ENCODE measurements at regions not wholly inside any gene's neighbourhood (a gene's known extent, or its start where the extent isn't known, plus 50 kb on each side); places are given as distances from the start of the nearest gene placed in this dataset.

GRCh38 chr10:109474812-109475211 lies 448.5 kb downstream of the XPNPEP1 start:
- peak; percentile 37 for DNase-seq

GRCh38 chr10:109474261-109474660 lies 449.1 kb downstream of the XPNPEP1 start:
- peak; percentile 38 for DNase-seq

GRCh38 chr10:109467551-109467950 lies 455.8 kb downstream of the XPNPEP1 start:
- no peak for DNase-seq

- no peak for DNase-seq
Observed at GRCh38 chr10:109464949-109465348, 458.4 kb downstream of the XPNPEP1 start.

GRCh38 chr10:109457302-109457638 lies 466.0 kb downstream of the XPNPEP1 start:
- no peak for DNase-seq

- peak; percentile 64 for DNase-seq
Observed at GRCh38 chr10:109456566-109457301, 466.6 kb downstream of the XPNPEP1 start.

GRCh38 chr10:109454691-109455090 lies 468.6 kb downstream of the XPNPEP1 start:
- no peak for DNase-seq

- DNase-seq = no peak
Observed at GRCh38 chr10:109451879-109452278, 471.4 kb downstream of the XPNPEP1 start.

GRCh38 chr10:109450702-109451101 lies 472.6 kb downstream of the XPNPEP1 start:
- DNase-seq = peak; percentile 78

GRCh38 chr10:109433434-109433833 lies 489.9 kb downstream of the XPNPEP1 start:
- no peak for DNase-seq

- DNase-seq = no peak
Observed at GRCh38 chr10:109432281-109432680, 491.0 kb downstream of the XPNPEP1 start.

GRCh38 chr10:109430799-109431198 lies 492.5 kb downstream of the XPNPEP1 start:
- DNase-seq = no peak

GRCh38 chr10:109430043-109430760 lies 493.1 kb downstream of the XPNPEP1 start:
- DNase-seq = no peak

- DNase-seq = no peak
Observed at GRCh38 chr10:109428775-109429491, 494.4 kb downstream of the XPNPEP1 start.

GRCh38 chr10:109427411-109427810 lies 495.9 kb downstream of the XPNPEP1 start:
- no peak for DNase-seq

GRCh38 chr10:109426987-109427386 lies 496.3 kb downstream of the XPNPEP1 start:
- no peak for DNase-seq

GRCh38 chr10:109418795-109419194 lies 504.5 kb downstream of the XPNPEP1 start:
- no peak for DNase-seq

GRCh38 chr10:109417803-109418202 lies 505.5 kb downstream of the XPNPEP1 start:
- no peak for DNase-seq

- no peak for DNase-seq
Observed at GRCh38 chr10:109412353-109412752, 511.0 kb downstream of the XPNPEP1 start.

- DNase-seq = no peak
Observed at GRCh38 chr10:109411917-109412316, 511.4 kb downstream of the XPNPEP1 start.

GRCh38 chr10:109405338-109405737 lies 518.0 kb downstream of the XPNPEP1 start:
- no peak for DNase-seq

- no peak for DNase-seq
Observed at GRCh38 chr10:109403551-109403950, 519.8 kb downstream of the XPNPEP1 start.

- peak; percentile 62 for DNase-seq
Observed at GRCh38 chr10:109393425-109393824, 529.9 kb downstream of the XPNPEP1 start.

GRCh38 chr10:109386921-109387320 lies 536.4 kb downstream of the XPNPEP1 start:
- DNase-seq = no peak

All from eye (tissue), 1 donor.